SU-DHL-6 (cell line): ENCODE measurements at regions not wholly inside any gene's neighbourhood (a gene's known extent, or its start where the extent isn't known, plus 50 kb on each side); places are given as distances from the start of the nearest gene placed in this dataset.

Source experiments
- EZH2phosphoT487 ChIP-seq: fragments of 200-600 bp; sonication (generic), shearing (Covaris generic); conservative IDR thresholded peaks from 2 replicates; pipeline ENCODE4 v1.6.1; 2018; ENCODE audit warnings: mild to moderate bottlenecking, antibody characterized with exemption, low read length, moderate library complexity, mixed read lengths
- TF ChIP-seq, protein P1 (sequence below): fragments of 200-600 bp; sonication (generic); IDR thresholded peaks from one replicate; pipeline ENCODE4 v1.5.1; 2017; ENCODE audit warnings: antibody characterized with exemption, mild to moderate bottlenecking, low read length, moderate library complexity; ENCODE audit not compliant: insufficient read depth, poor library complexity, severe bottlenecking

DNA sequence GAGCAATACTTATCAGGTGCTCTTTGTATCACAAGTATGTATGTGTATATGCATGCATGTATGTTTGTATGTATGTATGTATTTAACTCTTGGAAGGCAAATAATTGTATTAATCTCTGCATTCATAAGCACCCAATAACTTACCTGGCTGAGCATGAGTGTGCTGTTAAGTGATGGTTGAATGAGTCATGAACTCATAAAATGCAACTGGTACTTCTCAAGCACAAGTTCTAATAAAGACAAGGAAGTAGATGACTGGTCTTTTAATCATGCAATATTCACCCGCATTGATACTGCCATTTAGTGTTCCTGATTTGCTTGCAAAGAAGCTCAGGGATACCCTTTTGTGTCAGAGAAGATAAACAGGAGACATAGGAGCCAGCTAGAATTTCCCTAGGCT, 204.9 kb upstream of the TRPM3 start:
- TF ChIP-seq, protein P1, sequence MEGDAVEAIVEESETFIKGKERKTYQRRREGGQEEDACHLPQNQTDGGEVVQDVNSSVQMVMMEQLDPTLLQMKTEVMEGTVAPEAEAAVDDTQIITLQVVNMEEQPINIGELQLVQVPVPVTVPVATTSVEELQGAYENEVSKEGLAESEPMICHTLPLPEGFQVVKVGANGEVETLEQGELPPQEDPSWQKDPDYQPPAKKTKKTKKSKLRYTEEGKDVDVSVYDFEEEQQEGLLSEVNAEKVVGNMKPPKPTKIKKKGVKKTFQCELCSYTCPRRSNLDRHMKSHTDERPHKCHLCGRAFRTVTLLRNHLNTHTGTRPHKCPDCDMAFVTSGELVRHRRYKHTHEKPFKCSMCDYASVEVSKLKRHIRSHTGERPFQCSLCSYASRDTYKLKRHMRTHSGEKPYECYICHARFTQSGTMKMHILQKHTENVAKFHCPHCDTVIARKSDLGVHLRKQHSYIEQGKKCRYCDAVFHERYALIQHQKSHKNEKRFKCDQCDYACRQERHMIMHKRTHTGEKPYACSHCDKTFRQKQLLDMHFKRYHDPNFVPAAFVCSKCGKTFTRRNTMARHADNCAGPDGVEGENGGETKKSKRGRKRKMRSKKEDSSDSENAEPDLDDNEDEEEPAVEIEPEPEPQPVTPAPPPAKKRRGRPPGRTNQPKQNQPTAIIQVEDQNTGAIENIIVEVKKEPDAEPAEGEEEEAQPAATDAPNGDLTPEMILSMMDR: no peak
- TF ChIP-seq EZH2phosphoT487: no peak
